Activated B cell treated with CpG ODN at 0.5 μM for 24 hours (primary cell): ENCODE measurements at regions not wholly inside any gene's neighbourhood (a gene's known extent, or its start where the extent isn't known, plus 50 kb on each side); places are given as distances from the start of the nearest gene placed in this dataset.

Experiments used
- ATAC-seq: fragments of 200-7000 bp; cut with Tn5 transposase; one replicate; pipeline ENCODE4 v1.10.0; 2021; ENCODE audit warnings: low read depth, mild to moderate bottlenecking, moderate library complexity
- CTCF ChIA-PET: fragments of 350-600 bp; sonication (Branson Sonifier 250); formaldehyde crosslinking; loops from one replicate; lab custom pipeline; 2021; ENCODE audit warnings: antibody characterized with exemption; lab: Charles Lee
- POLR2A ChIA-PET: fragments of 350-600 bp; sonication (Branson Sonifier 250); formaldehyde crosslinking; loops from one replicate; lab custom pipeline; 2021; ENCODE audit warnings: antibody characterized with exemption; lab: Charles Lee
- DNase-seq: peaks from one replicate; pipeline ENCODE4 v3.0.0; 2022
- H3K27ac Mint-ChIP-seq: one replicate; pipeline ENCODE4 v1.8.0; 2020; ENCODE audit warnings: mixed read lengths
- H3K27me3 Mint-ChIP-seq: one replicate; pipeline ENCODE4 v1.8.0; 2021; ENCODE audit warnings: mixed read lengths
- H3K36me3 Mint-ChIP-seq: one replicate; pipeline ENCODE4 v1.8.0; 2021; ENCODE audit warnings: low read depth, mixed read lengths
- H3K4me1 Mint-ChIP-seq: one replicate; pipeline ENCODE4 v1.8.0; 2021; ENCODE audit warnings: mixed read lengths
- H3K4me3 Mint-ChIP-seq: one replicate; pipeline ENCODE4 v1.8.0; 2020; ENCODE audit warnings: mild to moderate bottlenecking, mixed read lengths
- H3K9me3 Mint-ChIP-seq: one replicate; pipeline ENCODE4 v1.8.0; 2020; ENCODE audit warnings: mixed read lengths
- intact Hi-C: fragments of 100-400 bp; cut with micrococcal nuclease; formaldehyde crosslinking; loops from one replicate; pipeline ENCODE4 v1.15.1; 2024
- TF ChIP-seq, protein P1 (sequence below): fragments of 200-600 bp; IDR thresholded peaks from one replicate; pipeline ENCODE4 v1.8.0; 2022; ENCODE audit warnings: antibody characterized with exemption, mild to moderate bottlenecking

- ChIA-PET POLR2A (no interaction called here), CTCF (no interaction called here)
- no peaks in the 10 kb centered on the region for H3K9me3 Mint-ChIP-seq
- no peaks in the 10 kb centered on the region for H3K4me1 Mint-ChIP-seq
- intact Hi-C loops, result no loop called here
- H3K36me3 Mint-ChIP-seq, result no peaks in the 10 kb centered on the region
- no peaks in the 10 kb centered on the region for H3K27me3 Mint-ChIP-seq
- no peak for DNase-seq
- TF ChIP-seq, protein P1, sequence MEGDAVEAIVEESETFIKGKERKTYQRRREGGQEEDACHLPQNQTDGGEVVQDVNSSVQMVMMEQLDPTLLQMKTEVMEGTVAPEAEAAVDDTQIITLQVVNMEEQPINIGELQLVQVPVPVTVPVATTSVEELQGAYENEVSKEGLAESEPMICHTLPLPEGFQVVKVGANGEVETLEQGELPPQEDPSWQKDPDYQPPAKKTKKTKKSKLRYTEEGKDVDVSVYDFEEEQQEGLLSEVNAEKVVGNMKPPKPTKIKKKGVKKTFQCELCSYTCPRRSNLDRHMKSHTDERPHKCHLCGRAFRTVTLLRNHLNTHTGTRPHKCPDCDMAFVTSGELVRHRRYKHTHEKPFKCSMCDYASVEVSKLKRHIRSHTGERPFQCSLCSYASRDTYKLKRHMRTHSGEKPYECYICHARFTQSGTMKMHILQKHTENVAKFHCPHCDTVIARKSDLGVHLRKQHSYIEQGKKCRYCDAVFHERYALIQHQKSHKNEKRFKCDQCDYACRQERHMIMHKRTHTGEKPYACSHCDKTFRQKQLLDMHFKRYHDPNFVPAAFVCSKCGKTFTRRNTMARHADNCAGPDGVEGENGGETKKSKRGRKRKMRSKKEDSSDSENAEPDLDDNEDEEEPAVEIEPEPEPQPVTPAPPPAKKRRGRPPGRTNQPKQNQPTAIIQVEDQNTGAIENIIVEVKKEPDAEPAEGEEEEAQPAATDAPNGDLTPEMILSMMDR, result no peak
- ATAC-seq, result no peak
- H3K4me3 Mint-ChIP-seq, result no peak overlapping the region
- H3K27ac Mint-ChIP-seq, result no peak overlapping the region
Measured at GRCh38 chr6:8658416-8658815, 223.1 kb upstream of the SLC35B3 start.

DNA sequence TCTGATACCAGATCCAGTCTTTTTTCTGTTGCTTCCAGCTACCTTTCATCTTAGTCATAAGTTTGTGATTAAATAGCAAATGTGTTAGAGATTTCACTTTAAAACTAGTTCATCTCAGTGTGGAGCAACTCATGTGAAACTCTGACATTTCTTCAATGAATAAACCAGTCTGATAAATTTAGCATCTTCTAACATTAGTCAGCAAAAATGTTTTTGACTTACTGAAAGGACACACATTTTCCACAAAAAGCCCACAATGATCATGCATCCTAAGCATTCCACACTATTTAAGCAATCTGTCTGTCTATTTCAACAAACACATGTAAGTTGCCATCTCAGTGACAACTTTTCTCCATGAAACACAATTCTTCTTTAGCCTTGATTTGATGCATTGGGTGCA, 222.2 kb upstream of the SLC35B3 start:
- H3K4me1 Mint-ChIP-seq, result no peaks in the 10 kb centered on the region
- ChIA-PET CTCF (no interaction called here), POLR2A (no interaction called here)
- no peaks in the 10 kb centered on the region for H3K9me3 Mint-ChIP-seq
- no peak for ATAC-seq
- TF ChIP-seq, protein P1, result no peak
- no peak for DNase-seq
- H3K4me3 Mint-ChIP-seq, result no peak overlapping the region
- intact Hi-C loops, result no loop called here
- no peaks in the 10 kb centered on the region for H3K27me3 Mint-ChIP-seq
- no peaks in the 10 kb centered on the region for H3K36me3 Mint-ChIP-seq
- H3K27ac Mint-ChIP-seq, result no peak overlapping the region

DNA sequence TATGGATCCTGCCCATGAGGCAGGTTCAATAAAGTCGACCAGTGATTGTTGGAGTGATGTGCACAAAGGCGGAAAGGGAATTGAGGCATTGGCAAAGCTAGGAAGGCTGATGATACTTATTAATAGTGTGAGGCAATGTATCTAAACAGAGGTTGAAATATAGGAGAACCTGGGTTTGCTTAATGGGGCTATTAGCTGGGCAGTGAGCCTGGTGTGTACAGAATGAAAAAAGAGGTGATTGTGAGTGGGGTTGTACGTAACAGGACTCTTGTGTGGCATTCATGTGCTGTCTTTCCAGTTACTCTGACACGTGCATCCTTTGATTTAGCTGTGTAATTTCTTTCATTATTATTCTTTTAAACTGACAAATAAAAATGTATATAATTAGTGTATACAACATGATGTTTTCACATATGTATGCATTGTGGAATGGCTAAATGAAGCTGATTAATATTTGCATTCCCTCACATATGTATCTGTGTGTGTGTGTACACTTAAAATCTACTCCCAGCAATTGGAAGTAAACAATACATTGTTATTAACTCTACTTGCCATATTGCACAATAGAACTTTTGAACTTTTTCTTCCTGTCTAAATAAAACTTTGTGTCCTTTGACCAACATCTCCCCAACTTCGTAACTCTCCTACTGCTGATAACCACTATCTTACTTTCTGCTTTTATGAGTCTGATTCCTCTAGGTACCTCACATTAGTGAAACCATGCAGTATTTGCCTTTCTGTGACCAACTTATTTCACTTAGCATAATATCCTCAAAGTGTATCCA, 220.5 kb upstream of the SLC35B3 start:
- TF ChIP-seq, protein P1, result no peak
- intact Hi-C loops, result no loop called here
- DNase-seq (no peak), ATAC-seq (no peak)
- no peaks in the 10 kb centered on the region for H3K4me1 Mint-ChIP-seq
- H3K4me3 Mint-ChIP-seq, result no peak overlapping the region
- POLR2A ChIA-PET, result no interaction called here
- no peak overlapping the region for H3K27ac Mint-ChIP-seq
- H3K27me3 Mint-ChIP-seq, result no peaks in the 10 kb centered on the region
- no peaks in the 10 kb centered on the region for H3K36me3 Mint-ChIP-seq
- CTCF ChIA-PET, result no interaction called here
- no peaks in the 10 kb centered on the region for H3K9me3 Mint-ChIP-seq

DNA sequence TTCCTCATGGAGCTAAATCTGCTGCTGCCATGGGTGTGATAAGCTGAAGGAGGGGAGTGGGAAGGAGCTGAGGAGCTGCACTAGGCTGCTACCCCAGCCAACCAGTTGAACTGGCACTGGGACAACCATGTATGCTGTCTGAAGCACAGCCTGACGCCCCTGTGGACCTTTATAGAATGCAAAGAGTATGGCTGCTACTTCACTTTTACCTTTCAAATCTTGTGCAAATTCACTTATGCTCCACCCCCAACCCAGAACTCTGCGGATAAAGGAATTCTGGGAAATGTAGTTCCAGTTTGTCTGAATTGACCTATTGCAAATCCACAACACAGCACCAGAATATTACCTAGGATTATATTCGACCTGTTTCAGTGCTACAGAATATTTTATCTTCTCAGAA, 217.4 kb upstream of the SLC35B3 start:
- no peaks in the 10 kb centered on the region for H3K4me1 Mint-ChIP-seq
- H3K36me3 Mint-ChIP-seq, result no peaks in the 10 kb centered on the region
- ChIA-PET CTCF (no interaction called here), POLR2A (interaction anchor here (0.6 kb wide), 1 partner anchor 1172 kb away, joined by 3 read pairs; no protein-coding TSS in a partner anchor)
- H3K9me3 Mint-ChIP-seq, result peaks cover 4% of the 10 kb centered on the region
- no peak for DNase-seq
- intact Hi-C loops, result no loop called here
- TF ChIP-seq, protein P1, result no peak
- no peak for ATAC-seq
- H3K27ac Mint-ChIP-seq, result no peak overlapping the region
- H3K4me3 Mint-ChIP-seq, result no peak overlapping the region
- no peaks in the 10 kb centered on the region for H3K27me3 Mint-ChIP-seq

DNA sequence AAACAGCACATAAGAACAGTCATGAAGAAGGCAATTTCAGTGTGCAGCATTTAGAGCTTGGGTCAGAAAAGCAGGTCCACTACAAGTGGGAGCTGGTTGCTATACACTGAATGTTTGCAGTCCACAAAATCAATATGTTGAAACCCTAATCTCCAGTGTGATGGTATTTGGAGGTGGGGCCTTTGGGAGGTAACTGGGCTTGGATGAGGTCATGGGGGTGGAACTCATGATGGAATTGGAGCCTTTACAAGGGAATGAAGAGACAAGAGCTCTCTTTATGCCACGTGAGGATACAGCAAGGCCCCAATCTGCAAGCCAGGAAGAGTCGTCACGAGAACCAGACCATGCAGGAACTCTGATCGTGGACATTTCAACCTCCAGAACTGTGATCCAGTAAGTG, 216.7 kb upstream of the SLC35B3 start:
- H3K9me3 Mint-ChIP-seq, result peaks cover 4% of the 10 kb centered on the region
- no peak overlapping the region for H3K4me3 Mint-ChIP-seq
- no peak overlapping the region for H3K27ac Mint-ChIP-seq
- no peaks in the 10 kb centered on the region for H3K27me3 Mint-ChIP-seq
- no peaks in the 10 kb centered on the region for H3K36me3 Mint-ChIP-seq
- intact Hi-C loops, result no loop called here
- TF ChIP-seq, protein P1, result no peak
- ChIA-PET POLR2A (no interaction called here), CTCF (no interaction called here)
- no peaks in the 10 kb centered on the region for H3K4me1 Mint-ChIP-seq
- DNase-seq, result no peak
- ATAC-seq, result no peak
